Astrocyte (in vitro differentiated cells and primary cell): ENCODE measurements at regions not wholly inside any gene's neighbourhood (a gene's known extent, or its start where the extent isn't known, plus 50 kb on each side); places are given as distances from the start of the nearest gene placed in this dataset.

ENCODE experiments used
- DNase-seq: peaks from one replicate; pipeline ENCODE4 v3.0.0-alpha.2; 2010; ENCODE audit warnings: low read depth
- FAIRE-seq: peaks from 2 replicates; lab custom pipeline; 2011; peaks lifted over from hg19 to GRCh38; lab: Jason Lieb, UNC
- H2AFZ ChIP-seq: 2 replicates; pipeline ENCODE4 v1.6.0; 2012; ENCODE audit warnings: low read depth, low read length, inconsistent platforms
- H3K27ac ChIP-seq: 2 replicates; pipeline ENCODE4 v1.5.1; 2011; ENCODE audit warnings: low read depth, low read length, inconsistent platforms
- H3K27me3 ChIP-seq: 2 replicates; pipeline ENCODE4 v1.6.0; 2011; ENCODE audit warnings: low read length, inconsistent platforms; ENCODE audit not compliant: insufficient read depth
- H3K36me3 ChIP-seq: 2 replicates; pipeline ENCODE4 v1.5.1; 2011; ENCODE audit warnings: low read length, inconsistent platforms; ENCODE audit not compliant: insufficient read depth
- H3K4me1 ChIP-seq: 2 replicates; pipeline ENCODE4 v1.5.1; 2011; ENCODE audit warnings: low read length, inconsistent platforms; ENCODE audit not compliant: insufficient read depth
- H3K4me2 ChIP-seq: 2 replicates; pipeline ENCODE4 v1.6.0; 2012; ENCODE audit warnings: low read length, inconsistent platforms
- H3K4me3 ChIP-seq: 2 replicates; pipeline ENCODE4 v1.5.1; 2011; ENCODE audit warnings: low read depth, mild to moderate bottlenecking, low read length, inconsistent platforms; ENCODE audit not compliant: insufficient read depth
- H3K79me2 ChIP-seq: 2 replicates; pipeline ENCODE4 v1.6.0; 2012; ENCODE audit warnings: mild to moderate bottlenecking, low read length, inconsistent platforms; ENCODE audit not compliant: insufficient read depth
- H3K9ac ChIP-seq: 2 replicates; pipeline ENCODE4 v1.6.0; 2012; ENCODE audit warnings: mild to moderate bottlenecking, low read length, inconsistent platforms
- H3K9me3 ChIP-seq: 2 replicates; pipeline ENCODE4 v1.5.1; 2012; ENCODE audit warnings: low read depth, mild to moderate bottlenecking, low read length, inconsistent platforms; ENCODE audit not compliant: insufficient read depth
- H4K20me1 ChIP-seq: 2 replicates; pipeline ENCODE4 v1.6.0; 2012; ENCODE audit warnings: low read length, inconsistent platforms; ENCODE audit not compliant: insufficient read depth
- H3K27ac Mint-ChIP-seq: one replicate; pipeline ENCODE4 v1.8.0; 2021; ENCODE audit warnings: mild to moderate bottlenecking, mixed read lengths; ENCODE audit not compliant: unreplicated experiment
- H3K27me3 Mint-ChIP-seq: one replicate; pipeline ENCODE4 v1.8.0; 2021; ENCODE audit warnings: low read depth, mixed read lengths; ENCODE audit not compliant: unreplicated experiment
- H3K36me3 Mint-ChIP-seq: one replicate; pipeline ENCODE4 v1.8.0; 2021; ENCODE audit warnings: low read depth, mixed read lengths; ENCODE audit not compliant: unreplicated experiment
- H3K4me1 Mint-ChIP-seq: one replicate; pipeline ENCODE4 v1.8.0; 2021; ENCODE audit warnings: low read depth, mixed read lengths; ENCODE audit not compliant: unreplicated experiment
- H3K4me3 Mint-ChIP-seq: one replicate; pipeline ENCODE4 v1.8.0; 2021; ENCODE audit warnings: mild to moderate bottlenecking, moderate library complexity, mixed read lengths; ENCODE audit not compliant: unreplicated experiment
- H3K9me3 Mint-ChIP-seq: one replicate; pipeline ENCODE4 v1.8.0; 2021; ENCODE audit warnings: mild to moderate bottlenecking, mixed read lengths; ENCODE audit not compliant: unreplicated experiment
- CTCF ChIP-seq: IDR thresholded peaks from 2 replicates; pipeline ENCODE4 v1.5.1; 2011; ENCODE audit warnings: low read depth, mild to moderate bottlenecking, inconsistent platforms, low read length, moderate library complexity; ENCODE audit not compliant: insufficient read depth
- EZH2 ChIP-seq: IDR thresholded peaks from 2 replicates; pipeline ENCODE4 v1.6.1; 2012; ENCODE audit warnings: mild to moderate bottlenecking, low read length, inconsistent platforms; ENCODE audit not compliant: insufficient read depth

GRCh38 chr4:159042097-159042605, 60.7 kb upstream of the RAPGEF2 start:
- H3K4me3 ChIP-seq: no peak overlapping the region
- H3K27me3 ChIP-seq: no peaks in the 10 kb centered on the region
- no peak for TF ChIP-seq CTCF
- TF ChIP-seq EZH2: no peak
- H3K36me3 ChIP-seq: no peaks in the 10 kb centered on the region
- Mint-ChIP-seq H3K36me3 (no peaks in the 10 kb centered on the region), H3K27me3 (no peaks in the 10 kb centered on the region), H3K9me3 (no peaks in the 10 kb centered on the region), H3K4me3 (no peak overlapping the region), H3K27ac (no peak overlapping the region), H3K4me1 (peaks cover 5% of the 10 kb centered on the region)
- H3K9me3 ChIP-seq: no peaks in the 10 kb centered on the region
- H2AFZ ChIP-seq: no peak overlapping the region
- H3K9ac ChIP-seq: no peak overlapping the region
- FAIRE-seq (no peak), DNase-seq (no peak)
- no peaks in the 10 kb centered on the region for H4K20me1 ChIP-seq
- H3K4me1 ChIP-seq: no peaks in the 10 kb centered on the region
- H3K4me2 ChIP-seq: no peak overlapping the region
- H3K79me2 ChIP-seq: no peaks in the 10 kb centered on the region
- H3K27ac ChIP-seq: no peak overlapping the region

- Histone ChIP-seq H3K4me1 (peaks cover 6% of the 10 kb centered on the region), H3K9ac (no peak overlapping the region), H3K27ac (no peak overlapping the region), H3K36me3 (no peaks in the 10 kb centered on the region), H3K4me2 (no peak overlapping the region), H3K9me3 (no peaks in the 10 kb centered on the region), H3K4me3 (no peak overlapping the region), H4K20me1 (no peaks in the 10 kb centered on the region), H2AFZ (no peak overlapping the region), H3K79me2 (no peaks in the 10 kb centered on the region), H3K27me3 (no peaks in the 10 kb centered on the region)
- Mint-ChIP-seq H3K27ac (no peak overlapping the region), H3K4me1 (peaks cover 9% of the 10 kb centered on the region), H3K9me3 (no peaks in the 10 kb centered on the region), H3K36me3 (no peaks in the 10 kb centered on the region), H3K4me3 (no peak overlapping the region), H3K27me3 (no peaks in the 10 kb centered on the region)
- FAIRE-seq: no peak
- TF ChIP-seq EZH2: no peak
- no peak for TF ChIP-seq CTCF
- no peak for DNase-seq
Observed at GRCh38 chr4:159042868-159043267, 60.0 kb upstream of the RAPGEF2 start.

- no peak overlapping the region for H3K4me3 Mint-ChIP-seq
- FAIRE-seq (no peak), DNase-seq (no peak)
- Histone ChIP-seq H3K79me2 (no peaks in the 10 kb centered on the region), H3K4me3 (no peak overlapping the region), H3K27me3 (no peaks in the 10 kb centered on the region), H3K9ac (no peak overlapping the region), H3K4me1 (peaks cover 10% of the 10 kb centered on the region), H3K9me3 (no peaks in the 10 kb centered on the region), H4K20me1 (no peaks in the 10 kb centered on the region), H2AFZ (no peak overlapping the region), H3K4me2 (no peak overlapping the region), H3K36me3 (no peaks in the 10 kb centered on the region), H3K27ac (no peak overlapping the region)
- H3K27ac Mint-ChIP-seq: no peak overlapping the region
- peaks cover 15% of the 10 kb centered on the region for H3K4me1 Mint-ChIP-seq
- no peaks in the 10 kb centered on the region for H3K9me3 Mint-ChIP-seq
- H3K36me3 Mint-ChIP-seq: no peaks in the 10 kb centered on the region
- H3K27me3 Mint-ChIP-seq: no peaks in the 10 kb centered on the region
- no peak for TF ChIP-seq EZH2
- TF ChIP-seq CTCF: no peak
Observed at GRCh38 chr4:159043861-159044260, 59.0 kb upstream of the RAPGEF2 start.
